Peyer's patch (tissue), 4 donors: ENCODE measurements at regions not wholly inside any gene's neighbourhood (a gene's known extent, or its start where the extent isn't known, plus 50 kb on each side); places are given as distances from the start of the nearest gene placed in this dataset.

ENCODE experiments used
- DNase-seq, 3 donors: peaks; one replicate each; pipeline ENCODE4 v3.0.0-alpha.2; 2017 to 2019
- H3K27ac ChIP-seq, 4 donors: fragments of 200-600 bp; sonication (generic); one replicate each; pipeline ENCODE4 v1.5.1; 2016 to 2019
- H3K27me3 ChIP-seq, 2 donors: fragments of 200-600 bp; sonication (generic); one replicate each; pipeline ENCODE4 v1.5.1; 2019
- H3K36me3 ChIP-seq, 3 donors: fragments of 200-600 bp; sonication (generic); one replicate each; pipeline ENCODE4 v1.5.1; 2016 to 2019
- H3K4me1 ChIP-seq, 4 donors: fragments of 200-600 bp; sonication (generic); one replicate each; pipeline ENCODE4 v1.5.1; 2016 to 2019
- H3K4me3 ChIP-seq, 4 donors: fragments of 200-600 bp; sonication (generic); 1 replicate in 3 of 4; 2 replicates in 1 of 4; pipeline ENCODE4 v1.5.1; 2016 to 2019; ENCODE audit warnings: mild to moderate bottlenecking in 1 of 4
- H3K9me3 ChIP-seq, 4 donors: fragments of 200-600 bp; sonication (generic); one replicate each; pipeline ENCODE4 v1.5.1; 2016 to 2019; ENCODE audit warnings: mild to moderate bottlenecking in 1 of 4
- POLR2A ChIP-seq, 2 donors: fragments of 450-650 bp; IDR thresholded peaks; one replicate each; pipeline ENCODE4 v1.5.1; 2017; ENCODE audit warnings: antibody characterized with exemption in 2 of 2, mild to moderate bottlenecking in 2 of 2, moderate library complexity in 2 of 2
- TF ChIP-seq, protein P1 (sequence below), 6 experiments: fragments of 450-650 bp in 4 of 6; fragments of 200-600 bp in 2 of 6; sonication (generic) in 1 of 6; IDR thresholded peaks; one replicate each; pipeline ENCODE4 v1.5.1; 2017 to 2019; ENCODE audit warnings: antibody characterized with exemption in 6 of 6, mild to moderate bottlenecking in 3 of 6, moderate library complexity in 1 of 6

- Histone ChIP-seq H3K9me3 (no peaks in the 10 kb centered on the region), H3K4me1 (peaks cover 0 to 5% (median 0%) of the 10 kb centered on the region in 4 donors), H3K4me3 (no peak overlapping the region), H3K36me3 (no peaks in the 10 kb centered on the region), H3K27ac (no peak overlapping the region), H3K27me3 (no peaks in the 10 kb centered on the region)
- TF ChIP-seq, protein P1, sequence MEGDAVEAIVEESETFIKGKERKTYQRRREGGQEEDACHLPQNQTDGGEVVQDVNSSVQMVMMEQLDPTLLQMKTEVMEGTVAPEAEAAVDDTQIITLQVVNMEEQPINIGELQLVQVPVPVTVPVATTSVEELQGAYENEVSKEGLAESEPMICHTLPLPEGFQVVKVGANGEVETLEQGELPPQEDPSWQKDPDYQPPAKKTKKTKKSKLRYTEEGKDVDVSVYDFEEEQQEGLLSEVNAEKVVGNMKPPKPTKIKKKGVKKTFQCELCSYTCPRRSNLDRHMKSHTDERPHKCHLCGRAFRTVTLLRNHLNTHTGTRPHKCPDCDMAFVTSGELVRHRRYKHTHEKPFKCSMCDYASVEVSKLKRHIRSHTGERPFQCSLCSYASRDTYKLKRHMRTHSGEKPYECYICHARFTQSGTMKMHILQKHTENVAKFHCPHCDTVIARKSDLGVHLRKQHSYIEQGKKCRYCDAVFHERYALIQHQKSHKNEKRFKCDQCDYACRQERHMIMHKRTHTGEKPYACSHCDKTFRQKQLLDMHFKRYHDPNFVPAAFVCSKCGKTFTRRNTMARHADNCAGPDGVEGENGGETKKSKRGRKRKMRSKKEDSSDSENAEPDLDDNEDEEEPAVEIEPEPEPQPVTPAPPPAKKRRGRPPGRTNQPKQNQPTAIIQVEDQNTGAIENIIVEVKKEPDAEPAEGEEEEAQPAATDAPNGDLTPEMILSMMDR (IDR thresholded peaks at IDR 0.05): no peak
- no peak for TF ChIP-seq POLR2A (IDR thresholded peaks at IDR 0.05)
- no peak for DNase-seq
These were observed 148.9 kb upstream of the CDK1 start for GRCh38 chr10:60629332-60629731.

DNA sequence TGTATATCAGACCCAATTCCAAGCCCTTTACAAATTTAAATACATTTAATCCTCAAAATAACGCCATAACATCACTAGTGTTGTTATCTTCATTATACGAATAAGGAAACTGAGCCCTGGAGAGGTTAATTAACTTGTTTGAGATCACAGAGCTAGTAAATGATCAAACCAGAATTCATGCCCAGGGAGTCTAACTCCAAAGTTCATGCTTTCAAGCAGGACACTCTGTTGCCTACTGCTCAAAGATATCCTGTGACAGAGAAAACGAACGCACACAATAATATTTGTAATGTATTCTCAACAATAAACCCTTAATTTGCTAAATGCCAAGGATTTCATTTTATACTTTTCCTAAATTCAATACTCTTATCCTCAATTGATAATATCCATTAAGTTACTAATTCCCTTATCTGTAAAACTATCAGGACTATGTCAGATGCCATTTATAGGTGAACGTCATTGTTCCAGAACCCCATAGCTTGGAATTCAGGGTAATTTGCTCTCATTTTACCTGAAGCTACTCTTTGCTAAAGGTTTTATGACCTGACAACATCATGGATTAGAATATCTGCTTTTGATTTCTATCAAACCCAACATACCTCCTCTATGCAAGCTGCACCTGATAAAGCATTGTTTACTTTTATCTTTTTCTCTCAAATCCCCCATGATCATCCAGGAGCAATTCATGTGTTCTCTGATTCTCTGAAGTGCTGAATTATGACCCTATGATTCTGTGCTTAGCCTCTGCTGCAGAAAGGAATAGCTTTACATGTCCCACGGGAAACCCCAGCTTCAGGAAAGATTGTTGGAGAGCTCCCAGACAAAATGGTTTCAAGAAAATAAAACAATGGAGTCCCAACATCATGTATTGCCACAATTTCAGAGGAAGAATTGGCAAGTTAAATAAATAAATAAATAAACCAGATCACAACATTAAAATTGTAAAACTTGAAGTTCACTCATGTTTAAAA, 150.2 kb upstream of the CDK1 start:
- H3K9me3 ChIP-seq: no peaks in the 10 kb centered on the region
- no peak for TF ChIP-seq POLR2A (IDR thresholded peaks at IDR 0.05)
- TF ChIP-seq, protein P1 (IDR thresholded peaks at IDR 0.05): no peak
- no peaks in the 10 kb centered on the region for H3K36me3 ChIP-seq
- H3K4me1 ChIP-seq: peaks cover 0 to 5% (median 0%) of the 10 kb centered on the region in 4 donors
- peak in 1 of 3 donors; percentile 53 for DNase-seq
- peak overlapping the region in 2 of 4 donors; percentile 19 to 26 for H3K4me3 ChIP-seq
- H3K27me3 ChIP-seq: no peaks in the 10 kb centered on the region
- peak overlapping the region in 3 of 4 donors; percentile 29 to 81 (median 69) for H3K27ac ChIP-seq

- H3K4me1 ChIP-seq: peaks cover 0 to 5% (median 0%) of the 10 kb centered on the region in 4 donors
- DNase-seq: no peak
- H3K4me3 ChIP-seq: no peak overlapping the region
- H3K9me3 ChIP-seq: no peaks in the 10 kb centered on the region
- H3K27ac ChIP-seq: no peak overlapping the region
- no peaks in the 10 kb centered on the region for H3K27me3 ChIP-seq
- TF ChIP-seq POLR2A (IDR thresholded peaks at IDR 0.05): no peak
- TF ChIP-seq, protein P1 (IDR thresholded peaks at IDR 0.05): no peak
- H3K36me3 ChIP-seq: no peaks in the 10 kb centered on the region
These were observed 152.2 kb upstream of the CDK1 start for GRCh38 chr10:60626037-60626436.

GRCh38 chr10:60623627-60624026, 154.7 kb upstream of the CDK1 start:
- Histone ChIP-seq H3K4me1 (peaks cover 0 to 5% (median 0%) of the 10 kb centered on the region in 4 donors), H3K36me3 (no peaks in the 10 kb centered on the region), H3K9me3 (no peaks in the 10 kb centered on the region), H3K4me3 (no peak overlapping the region), H3K27ac (no peak overlapping the region), H3K27me3 (no peaks in the 10 kb centered on the region)
- TF ChIP-seq POLR2A (IDR thresholded peaks at IDR 0.05): no peak
- TF ChIP-seq, protein P1 (IDR thresholded peaks at IDR 0.05): no peak
- no peak for DNase-seq

GRCh38 chr10:60621018-60621417, 157.3 kb upstream of the CDK1 start:
- H3K9me3 ChIP-seq: no peaks in the 10 kb centered on the region
- no peak overlapping the region for H3K27ac ChIP-seq
- DNase-seq: no peak
- no peak overlapping the region for H3K4me3 ChIP-seq
- no peaks in the 10 kb centered on the region for H3K27me3 ChIP-seq
- TF ChIP-seq, protein P1 (IDR thresholded peaks at IDR 0.05): no peak
- TF ChIP-seq POLR2A (IDR thresholded peaks at IDR 0.05): no peak
- no peaks in the 10 kb centered on the region for H3K4me1 ChIP-seq
- no peaks in the 10 kb centered on the region for H3K36me3 ChIP-seq
